H9 (cell line): ENCODE measurements at regions not wholly inside any gene's neighbourhood (a gene's known extent, or its start where the extent isn't known, plus 50 kb on each side); places are given as distances from the start of the nearest gene placed in this dataset.

Experiments used
- DNase-seq: peaks from one replicate; pipeline ENCODE4 v3.0.0-alpha.2; 2017
- H2AFZ ChIP-seq: one replicate; pipeline ENCODE4 v1.6.1; 2013; ENCODE audit warnings: mild to moderate bottlenecking, low read length, control low read depth, moderate library complexity
- H2AK5ac ChIP-seq: 2 replicates; pipeline ENCODE4 v1.6.1; 2013; ENCODE audit warnings: low read length, control low read depth, mixed read lengths; ENCODE audit not compliant: insufficient read length
- H2BK120ac ChIP-seq: one replicate; pipeline ENCODE4 v1.6.1; 2013; ENCODE audit warnings: low read depth, mild to moderate bottlenecking, low read length, control low read depth, inconsistent platforms; ENCODE audit not compliant: poor library complexity, severe bottlenecking
- H2BK12ac ChIP-seq: 2 replicates; pipeline ENCODE4 v1.6.1; 2013; ENCODE audit warnings: low read length, control low read depth, mixed read lengths, low read depth; ENCODE audit not compliant: insufficient read length
- H2BK15ac ChIP-seq: 2 replicates; pipeline ENCODE4 v1.6.1; 2013; ENCODE audit warnings: low read depth, low read length, control low read depth
- H2BK20ac ChIP-seq: one replicate; pipeline ENCODE4 v1.6.1; 2013; ENCODE audit warnings: low read depth, mild to moderate bottlenecking, low read length, control low read depth, inconsistent platforms; ENCODE audit not compliant: poor library complexity, severe bottlenecking
- H2BK5ac ChIP-seq: 2 replicates; pipeline ENCODE4 v1.6.1; 2013; ENCODE audit warnings: low read length, control low read depth, mixed read lengths; ENCODE audit not compliant: insufficient read length
- H3K14ac ChIP-seq: 2 replicates; pipeline ENCODE4 v1.6.1; 2013; ENCODE audit warnings: low read length, control low read depth; ENCODE audit not compliant: insufficient read depth
- H3K18ac ChIP-seq: 2 replicates; pipeline ENCODE4 v1.6.1; 2013; ENCODE audit warnings: low read depth, mild to moderate bottlenecking, mixed read lengths, low read length, control low read depth; ENCODE audit not compliant: insufficient read length
- H3K23ac ChIP-seq: 2 replicates; pipeline ENCODE4 v1.6.1; 2013; ENCODE audit warnings: low read length, control low read depth, mixed read lengths, low read depth; ENCODE audit not compliant: insufficient read length
- H3K23me2 ChIP-seq: 2 replicates; pipeline ENCODE4 v1.6.1; 2013; ENCODE audit warnings: low read depth, mild to moderate bottlenecking, mixed read lengths, low read length, control low read depth; ENCODE audit not compliant: insufficient read length, poor library complexity, severe bottlenecking
- H3K27ac ChIP-seq: 2 replicates; pipeline ENCODE4 v1.5.1; 2013; ENCODE audit warnings: low read length, control low read depth, mixed read lengths, low read depth; ENCODE audit not compliant: insufficient read length
- H3K27me3 ChIP-seq: 2 replicates; pipeline ENCODE4 v1.6.1; 2013; ENCODE audit warnings: low read length, control low read depth, inconsistent platforms; ENCODE audit not compliant: insufficient read depth
- H3K4ac ChIP-seq: 2 replicates; pipeline ENCODE4 v1.6.1; 2013; ENCODE audit warnings: low read depth, mild to moderate bottlenecking, control low read depth, inconsistent platforms, low read length, moderate library complexity
- H3K4me1 ChIP-seq: 2 replicates; pipeline ENCODE4 v1.6.1; 2013; ENCODE audit warnings: low read length, control low read depth, inconsistent platforms; ENCODE audit not compliant: insufficient read depth
- H3K4me2 ChIP-seq: 2 replicates; pipeline ENCODE4 v1.6.1; 2013; ENCODE audit warnings: low read length, control low read depth, mixed read lengths; ENCODE audit not compliant: insufficient read length, insufficient read depth
- H3K56ac ChIP-seq: 2 replicates; pipeline ENCODE4 v1.6.1; 2013; ENCODE audit warnings: low read depth, mild to moderate bottlenecking, mixed read lengths, low read length, control low read depth; ENCODE audit not compliant: insufficient read length
- H3K79me1 ChIP-seq: 2 replicates; pipeline ENCODE4 v1.6.1; 2013; ENCODE audit warnings: low read depth, mild to moderate bottlenecking, moderate library complexity, low read length, control low read depth, inconsistent platforms; ENCODE audit not compliant: insufficient read depth, poor library complexity, severe bottlenecking
- H3K79me2 ChIP-seq: 2 replicates; pipeline ENCODE4 v1.6.1; 2013; ENCODE audit warnings: low read length, control low read depth, inconsistent platforms; ENCODE audit not compliant: insufficient read depth
- H3K9ac ChIP-seq: 2 replicates; pipeline ENCODE4 v1.6.1; 2013; ENCODE audit warnings: low read length, control low read depth, mixed read lengths; ENCODE audit not compliant: insufficient read length; ENCODE audit errors: extremely low read depth
- H3K9me3 ChIP-seq: one replicate; pipeline ENCODE4 v1.6.1; 2013; ENCODE audit warnings: low read depth, low read length, inconsistent platforms; ENCODE audit not compliant: control insufficient read depth
- H3T11ph ChIP-seq: one replicate; pipeline ENCODE4 v1.6.1; 2013; ENCODE audit warnings: mild to moderate bottlenecking, low read length, control low read depth, inconsistent platforms
- H4K20me1 ChIP-seq: one replicate; pipeline ENCODE4 v1.6.1; 2013; ENCODE audit not compliant: control insufficient read depth, insufficient read length, insufficient read depth
- H4K5ac ChIP-seq: 2 replicates; pipeline ENCODE4 v1.6.1; 2013; ENCODE audit warnings: low read depth, mild to moderate bottlenecking, mixed read lengths, low read length, control low read depth; ENCODE audit not compliant: insufficient read length
- H4K8ac ChIP-seq: replicated peaks from 2 replicates; pipeline ENCODE4 v1.6.1; 2013; ENCODE audit warnings: low read length, control low read depth, mixed read lengths, low read depth; ENCODE audit not compliant: insufficient read length
- H4K91ac ChIP-seq: 2 replicates; pipeline ENCODE4 v1.6.1; 2013; ENCODE audit warnings: low read depth, mild to moderate bottlenecking, moderate library complexity, mixed read lengths, low read length, control low read depth; ENCODE audit not compliant: insufficient read length
- H3K27ac Mint-ChIP-seq, 3 experiments: 2 replicates in 2 of 3; 3 replicates in 1 of 3; pipeline ENCODE4 v1.8.0; 2020 to 2021; ENCODE audit warnings: mixed read lengths in 3 of 3, mild to moderate bottlenecking in 1 of 3, moderate library complexity in 1 of 3
- H3K27me3 Mint-ChIP-seq: 2 replicates; pipeline ENCODE4 v1.8.0; 2021; ENCODE audit warnings: low read depth, mild to moderate bottlenecking, moderate library complexity, mixed read lengths
- H3K36me3 Mint-ChIP-seq, 3 experiments: 2 replicates in 2 of 3; 3 replicates in 1 of 3; pipeline ENCODE4 v1.8.0; 2020 to 2021; ENCODE audit warnings: low read depth in 3 of 3, mixed read lengths in 3 of 3; ENCODE audit not compliant: insufficient read depth in 1 of 3
- H3K4me1 Mint-ChIP-seq, 2 experiments: 2 replicates each; pipeline ENCODE4 v1.8.0; 2020; ENCODE audit warnings: mixed read lengths in 2 of 2
- H3K4me3 Mint-ChIP-seq, 2 experiments: 2 replicates in 1 of 2; 3 replicates in 1 of 2; pipeline ENCODE4 v1.8.0; 2020 to 2021; ENCODE audit warnings: mild to moderate bottlenecking in 2 of 2, mixed read lengths in 2 of 2, moderate library complexity in 1 of 2
- H3K9me3 Mint-ChIP-seq, 2 experiments: 2 replicates in 1 of 2; 3 replicates in 1 of 2; pipeline ENCODE4 v1.8.0; 2020; ENCODE audit warnings: mild to moderate bottlenecking in 2 of 2, mixed read lengths in 2 of 2, moderate library complexity in 1 of 2
- CTCF ChIP-seq: fragments of 200-600 bp; sonication (generic); conservative IDR thresholded peaks from 3 replicates; pipeline ENCODE4 v1.8.0; 2021; ENCODE audit warnings: antibody characterized with exemption, mild to moderate bottlenecking
- WGBS: extraction: QIAGEN DNeasy Blood & Tissue Kit; methylation state at CpG from one replicate; pipeline ENCODE4 v1.1.7; 2013; ENCODE audit warnings: missing lambda C conversion rate, low lambda C conversion rate, mixed read lengths; ENCODE audit not compliant: insufficient read length; ENCODE audit errors: extremely low coverage; 5-methylcytosine and 5-hydroxymethylcytosine counted together

GRCh38 chr4:52202251-52202779 lies 151.2 kb downstream of the SPATA18 start:
- no peaks in the 10 kb centered on the region; a peak in 1 of 7 replicates for H3K36me3 Mint-ChIP-seq
- no peak overlapping the region for H3K4me3 Mint-ChIP-seq

More at GRCh38 chr4:52202251-52202779, 151.2 kb downstream of the SPATA18 start:
- H3K14ac ChIP-seq: no peak overlapping the region
- H3K23ac ChIP-seq: no peak overlapping the region
- no peak overlapping the region for H2BK120ac ChIP-seq
- H3K9me3 ChIP-seq: no peaks in the 10 kb centered on the region
- no peak overlapping the region for H3K18ac ChIP-seq
- no peaks in the 10 kb centered on the region for H3K23me2 ChIP-seq
- no peaks in the 10 kb centered on the region; the same call in 1 of the 2 replicates for H3K27me3 Mint-ChIP-seq
- peak overlapping the region in 2 of 3 experiments; percentile 53 to 56; a peak in 1 of 7 replicates for H3K27ac Mint-ChIP-seq
- no peaks in the 10 kb centered on the region for H3K79me2 ChIP-seq
- peaks cover 0 to 3% of the 10 kb centered on the region in 2 experiments; a peak in 2 of 5 replicates for H3K9me3 Mint-ChIP-seq
- H3K79me1 ChIP-seq: no peaks in the 10 kb centered on the region
- no peak overlapping the region for H2AFZ ChIP-seq
- H4K5ac ChIP-seq: no peak overlapping the region
- no peaks in the 10 kb centered on the region for H3K27me3 ChIP-seq
- no peak overlapping the region for H2BK15ac ChIP-seq
- no peak for TF ChIP-seq CTCF
- no peak overlapping the region for H3K9ac ChIP-seq
- H3K56ac ChIP-seq: no peak overlapping the region
- H3K4me1 ChIP-seq: peaks cover 6% of the 10 kb centered on the region; the same call in 1 of the 2 replicates
- no peak overlapping the region for H3K4me2 ChIP-seq
- H2BK12ac ChIP-seq: no peak overlapping the region
- no peak overlapping the region for H4K91ac ChIP-seq
- H4K20me1 ChIP-seq: peaks cover 3% of the 10 kb centered on the region
- H3K27ac ChIP-seq: no peak overlapping the region
- no peak overlapping the region for H2BK20ac ChIP-seq
- no CpG with 5 or more reads among the region's 4 CpGs for WGBS
- peaks cover 36 to 38% of the 10 kb centered on the region in 2 experiments for H3K4me1 Mint-ChIP-seq
- no peak overlapping the region for H3T11ph ChIP-seq
- H2BK5ac ChIP-seq: no peak overlapping the region
- H2AK5ac ChIP-seq: no peak overlapping the region
- no peak for DNase-seq
- H3K4ac ChIP-seq: no peak overlapping the region
- no peak overlapping the region for H4K8ac ChIP-seq
